GM03348 (cell line): ENCODE measurements at regions not wholly inside any gene's neighbourhood (a gene's known extent, or its start where the extent isn't known, plus 50 kb on each side); places are given as distances from the start of the nearest gene placed in this dataset.
"Not testable (repeated sequence)": the region's sequence is repeated elsewhere in the genome, so short reads cannot be mapped to it uniquely, and the experiment has no call there.

Experiments used
- DNase-seq: peaks from one replicate; pipeline ENCODE4 v3.0.0; 2012; ENCODE audit warnings: low spot score

GRCh38 chr4:18234108-18234507 is 212.6 kb upstream of the LCORL start:
- no peak for DNase-seq

DNA sequence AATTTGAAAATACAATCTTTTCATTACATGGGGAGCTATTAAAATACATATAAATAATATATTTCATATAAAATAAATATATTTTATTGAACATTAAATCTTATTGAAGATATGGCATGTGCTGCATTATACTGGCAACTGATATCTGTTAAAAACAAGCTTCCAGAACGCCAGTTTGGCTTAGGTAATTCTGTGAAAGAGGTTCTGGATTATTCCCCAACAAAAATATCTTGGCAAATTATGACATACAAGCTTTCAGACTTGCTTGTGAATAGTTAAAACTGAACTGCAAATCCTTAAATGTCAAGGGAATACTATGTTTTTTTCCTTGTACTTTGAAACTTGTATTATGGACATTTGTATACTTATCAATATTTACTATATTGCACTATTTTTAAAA is 210.2 kb upstream of the LCORL start:
- DNase-seq = no peak

GRCh38 chr4:18227880-18228279 is 206.3 kb upstream of the LCORL start:
- DNase-seq = no peak

DNA sequence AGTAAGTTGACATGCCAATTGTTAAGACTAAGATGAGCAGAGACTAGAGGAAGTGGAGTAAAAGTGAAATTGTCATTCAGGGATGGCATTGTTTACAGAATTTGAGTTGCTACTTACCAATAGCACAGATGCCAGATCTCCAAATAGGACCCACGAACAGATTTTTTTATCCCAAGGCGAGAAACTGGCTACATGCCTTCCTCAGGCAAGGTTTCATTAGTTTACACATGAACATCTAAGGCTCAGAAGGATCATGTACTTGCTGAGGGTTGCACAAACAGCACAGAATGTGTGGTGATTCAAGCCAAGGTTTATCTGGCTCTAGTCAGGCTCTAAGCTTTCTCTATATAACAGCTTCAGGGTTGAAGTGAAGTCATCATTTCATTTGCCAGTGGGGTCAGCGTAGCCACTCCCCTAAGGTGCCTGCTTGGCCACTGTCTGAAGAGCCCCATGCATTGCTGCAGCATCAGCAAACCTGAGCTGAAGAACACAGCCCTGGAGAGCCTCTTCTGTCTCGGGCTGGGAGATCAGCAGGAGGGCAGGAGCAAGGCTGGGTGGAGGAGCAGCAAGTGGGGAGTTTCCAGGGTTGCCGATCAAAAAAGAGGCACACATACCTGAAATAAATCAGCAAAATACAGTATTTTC is 193.0 kb upstream of the LCORL start:
- no peak for DNase-seq

GRCh38 chr4:18213576-18214198 is 192.1 kb upstream of the LCORL start:
- no peak for DNase-seq

DNA sequence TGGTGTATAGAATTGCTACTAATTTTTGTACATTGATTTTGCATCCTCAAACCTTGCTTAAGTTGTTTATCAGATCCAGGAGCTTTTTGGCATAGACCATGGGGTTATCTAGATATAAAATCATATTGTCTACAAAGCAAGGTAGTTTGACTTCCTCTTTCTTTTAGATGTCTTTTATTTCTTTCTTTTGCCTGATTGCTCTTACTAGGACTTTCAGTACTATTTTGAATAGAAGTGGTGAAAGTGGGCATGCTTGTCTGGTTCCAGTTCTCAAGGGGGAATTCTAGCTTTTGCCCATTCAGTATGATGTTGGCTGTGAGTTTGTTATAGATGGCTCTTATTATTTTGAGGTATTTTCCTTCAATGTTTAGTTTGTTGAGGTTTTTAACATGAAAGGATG is 187.9 kb upstream of the LCORL start:
- no peak for DNase-seq

DNA sequence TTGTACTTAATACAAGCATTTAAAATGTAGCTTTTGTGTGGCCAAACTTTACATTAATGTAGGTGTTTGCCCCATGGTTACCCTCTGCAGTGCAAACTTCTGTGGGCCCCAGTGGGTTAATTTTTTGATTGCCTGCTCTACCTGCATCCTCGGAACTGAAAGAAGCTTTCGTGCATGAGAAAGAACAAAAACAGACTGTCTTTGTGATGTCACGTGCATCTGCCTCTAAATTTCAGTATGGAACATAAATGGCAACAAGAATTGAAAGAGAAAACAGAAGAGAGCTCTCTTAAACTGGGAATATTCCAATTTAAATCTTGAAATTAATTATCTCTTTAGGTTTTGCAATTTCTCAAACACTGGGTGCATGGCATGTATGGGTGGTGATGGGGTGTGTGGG is 182.4 kb upstream of the LCORL start:
- DNase-seq = no peak

GRCh38 chr4:18202486-18202885 is 180.9 kb upstream of the LCORL start:
- DNase-seq = no peak

DNA sequence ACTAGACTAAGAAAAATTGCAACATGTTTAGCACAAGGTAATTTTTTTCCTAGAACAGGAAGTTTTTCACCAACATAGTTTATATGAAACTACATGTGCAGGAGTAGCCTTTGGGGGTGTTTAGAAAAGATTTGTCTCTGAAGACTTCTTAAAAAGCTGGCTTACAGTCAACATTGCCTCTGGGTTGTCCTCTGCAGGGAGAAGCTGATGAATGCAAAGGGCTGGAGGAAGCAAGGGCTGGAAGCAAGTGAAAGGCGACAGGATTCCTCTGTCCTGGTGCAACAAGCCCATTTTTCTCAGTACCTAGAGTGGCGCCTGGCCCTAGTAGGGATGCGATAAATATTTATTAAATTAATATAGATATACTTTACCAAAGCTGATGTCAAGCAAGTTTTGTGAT is 180.3 kb upstream of the LCORL start:
- DNase-seq = no peak

DNA sequence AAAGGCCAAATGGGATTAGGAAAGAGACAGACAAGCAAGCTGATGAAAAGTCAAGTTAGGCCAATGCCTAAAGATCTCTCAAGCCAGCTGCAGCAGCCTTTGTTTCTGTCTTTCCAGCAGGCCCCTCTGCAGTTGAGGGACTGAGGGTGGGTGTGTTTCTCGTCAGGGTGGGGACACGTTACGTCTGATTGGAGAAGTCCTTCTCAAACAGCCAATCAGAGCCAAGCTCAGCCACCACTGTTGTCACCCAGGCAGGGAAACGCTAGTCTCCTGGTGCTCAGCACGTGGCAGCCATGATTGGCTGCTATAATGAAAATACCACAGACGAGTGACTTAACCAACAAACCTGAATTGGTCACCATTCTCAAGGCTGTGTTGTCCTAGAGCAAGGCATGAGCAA is 177.1 kb upstream of the LCORL start:
- DNase-seq = no peak

GRCh38 chr4:18197467-18197866 is 175.9 kb upstream of the LCORL start:
- no peak for DNase-seq

GRCh38 chr4:18194278-18194677 is 172.7 kb upstream of the LCORL start:
- no peak for DNase-seq

DNA sequence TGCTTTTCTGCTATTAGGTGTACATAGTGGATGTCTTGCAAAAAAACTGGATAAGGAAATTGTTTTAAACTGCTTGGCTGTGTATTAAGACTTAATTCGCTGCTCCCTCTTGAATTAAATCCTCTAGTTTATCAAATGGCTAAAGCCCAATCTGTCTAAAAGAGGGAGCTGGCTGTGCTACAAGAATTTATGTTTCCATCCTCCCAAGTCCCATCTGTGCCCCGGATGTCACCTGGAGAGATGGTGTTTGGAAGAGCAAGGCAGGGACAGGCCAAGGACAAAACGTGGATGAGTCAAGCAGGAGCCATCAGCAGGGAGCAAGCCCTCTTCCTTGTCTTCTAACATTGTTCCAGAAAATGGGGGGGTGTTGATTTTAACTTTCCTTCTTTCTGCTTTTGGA is 171.3 kb upstream of the LCORL start:
- no peak for DNase-seq

DNA sequence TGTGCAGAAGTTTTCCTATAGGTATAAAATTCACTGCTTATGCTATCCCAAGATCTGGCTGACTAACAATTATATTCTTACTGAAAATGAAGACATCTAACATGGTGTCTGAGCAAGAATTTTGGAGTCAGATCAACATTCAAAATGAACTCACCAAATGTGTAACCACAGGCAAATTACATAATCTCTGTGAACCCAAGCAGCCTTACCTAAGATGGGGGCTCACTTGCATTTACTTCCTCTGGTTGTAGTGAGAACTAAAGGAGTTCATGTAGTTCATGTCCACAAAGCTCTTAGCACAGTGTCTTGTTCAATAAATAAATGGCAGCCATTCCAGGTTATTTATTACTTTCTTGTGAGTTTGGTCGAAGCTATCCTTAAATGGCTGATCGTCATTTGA is 163.9 kb upstream of the LCORL start:
- no peak for DNase-seq

- DNase-seq = no peak
These were observed 159.3 kb upstream of the LCORL start for GRCh38 chr4:18180892-18181291.

GRCh38 chr4:18180122-18180521 is 158.6 kb upstream of the LCORL start:
- DNase-seq = no peak

GRCh38 chr4:18171896-18172295 is 150.3 kb upstream of the LCORL start:
- DNase-seq = no peak

GRCh38 chr4:18167831-18168230 is 146.3 kb upstream of the LCORL start:
- no peak for DNase-seq

- DNase-seq = no peak
These were observed 145.4 kb upstream of the LCORL start for GRCh38 chr4:18166925-18167324.

DNA sequence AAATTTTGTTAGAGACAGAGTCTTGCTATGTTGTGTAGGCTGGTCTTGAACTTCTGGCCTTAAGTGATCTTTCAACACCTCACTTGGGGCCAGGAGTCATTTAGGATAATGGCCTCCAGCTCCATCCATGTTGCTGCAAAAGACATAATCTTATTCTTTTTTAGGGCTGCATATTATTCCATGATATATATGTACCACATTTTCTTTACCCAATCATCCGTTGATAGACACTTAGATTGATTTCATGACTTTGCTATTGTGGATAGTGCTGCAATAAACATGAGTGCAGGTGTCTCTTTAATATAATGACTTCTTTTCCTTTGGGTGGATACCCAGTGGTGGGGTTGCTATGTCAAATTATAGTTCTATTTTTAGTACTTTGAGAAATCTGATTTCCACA is 140.9 kb upstream of the LCORL start:
- DNase-seq = no peak

DNA sequence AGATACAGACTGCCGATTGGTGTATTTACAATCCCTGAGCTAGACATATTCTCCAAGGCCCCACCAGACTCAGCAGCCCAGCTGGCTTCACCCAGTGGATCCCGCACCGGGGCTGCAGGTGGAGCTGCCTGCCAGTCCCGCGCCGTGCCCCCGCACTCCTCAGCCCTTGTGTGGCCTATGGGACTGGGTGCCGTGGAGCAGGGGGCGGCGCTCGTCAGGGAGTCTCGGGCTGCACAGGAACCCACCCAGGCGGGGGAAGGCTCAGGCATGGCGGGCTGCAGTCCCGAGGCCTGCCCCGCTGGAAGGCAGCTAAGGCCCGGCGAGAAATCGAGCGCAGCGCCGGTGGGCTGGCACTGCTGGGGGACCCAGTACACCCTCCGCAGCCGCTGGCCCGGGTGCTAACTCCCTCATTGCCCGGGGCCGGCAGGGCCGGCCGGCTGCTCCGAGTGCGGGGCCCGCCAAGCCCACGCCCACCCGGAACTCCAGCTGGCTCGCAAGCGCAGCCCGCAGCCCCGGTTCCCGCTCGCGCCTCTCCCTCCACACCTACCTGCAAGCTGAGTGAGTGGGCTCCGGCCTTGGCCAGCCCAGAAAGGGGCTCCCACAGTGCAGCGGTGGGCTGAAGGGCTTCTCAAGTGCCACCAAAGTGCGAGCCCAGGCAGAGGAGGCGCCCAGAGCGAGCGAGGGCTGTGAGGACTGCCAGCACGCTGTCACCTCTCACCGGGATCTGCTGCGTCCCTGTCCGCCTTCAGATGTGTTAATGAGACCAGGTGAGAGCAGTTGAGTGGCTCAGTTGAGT is 137.8 kb upstream of the LCORL start:
- not testable (repeated sequence) for DNase-seq

DNA sequence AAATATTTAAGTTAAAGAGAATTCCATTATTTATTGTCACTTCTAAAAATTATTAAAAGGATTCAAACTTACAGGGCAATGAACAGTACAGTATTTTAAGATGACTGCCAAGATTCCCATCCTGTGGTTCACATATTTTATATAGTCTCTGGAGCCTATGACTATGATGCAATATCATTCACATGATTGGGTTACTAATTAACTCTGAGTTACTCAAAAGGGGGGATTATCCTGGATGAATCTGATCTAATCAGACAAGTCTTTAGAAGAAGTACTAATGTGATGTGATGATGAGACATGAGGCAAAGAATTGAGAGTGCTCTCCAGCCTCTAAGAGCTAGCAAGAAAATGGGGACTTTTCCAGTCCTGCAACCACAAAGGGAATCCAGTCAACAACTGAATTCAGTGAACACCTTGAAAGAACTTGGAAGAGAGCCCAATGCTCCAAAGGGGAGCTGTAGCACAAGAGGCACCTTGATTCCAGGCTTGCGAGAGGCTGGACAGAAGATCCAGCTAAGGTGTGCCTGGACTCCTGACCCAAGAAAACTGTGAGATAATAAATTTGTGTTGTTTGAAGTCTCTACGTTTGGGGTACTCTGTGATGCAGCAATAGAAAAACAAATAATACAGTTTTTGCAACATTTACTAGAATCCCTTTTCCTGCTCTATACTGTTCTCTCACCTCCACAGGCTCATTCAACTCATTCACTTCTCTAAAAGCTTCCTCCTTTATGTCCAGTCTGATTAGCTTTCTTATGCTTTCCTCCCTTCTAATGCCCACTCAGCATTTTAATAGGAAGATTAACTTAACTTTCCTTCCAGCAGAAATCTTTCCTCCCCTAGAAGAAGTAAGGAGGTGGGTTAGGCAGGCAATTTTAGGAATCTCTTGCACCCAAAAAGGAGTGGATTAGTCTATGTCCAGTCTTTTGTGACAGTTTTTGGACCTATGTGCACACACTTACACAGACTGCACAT is 133.8 kb upstream of the LCORL start:
- DNase-seq = no peak
